Caco-2 (cell line): ENCODE measurements at regions not wholly inside any gene's neighbourhood (a gene's known extent, or its start where the extent isn't known, plus 50 kb on each side); places are given as distances from the start of the nearest gene placed in this dataset.
"Not testable (repeated sequence)": the region's sequence is repeated elsewhere in the genome, so short reads cannot be mapped to it uniquely, and the experiment has no call there.

Source experiments
- BruUV-seq: library from RNA; stranded (reverse); fragments of 400-500 nt; replicated peaks from 2 replicates; lab custom pipeline; 2021; lab: Mats Ljungman, UMichigan
- CTCF ChIA-PET: fragments of 300-600 bp; sonication (Branson Sonifier 250); formaldehyde crosslinking; loops from one replicate; lab custom pipeline; 2022; ENCODE audit warnings: antibody characterized with exemption; lab: Charles Lee
- POLR2A ChIA-PET: fragments of 300-600 bp; sonication (Branson Sonifier 250); formaldehyde crosslinking; loops from one replicate; lab custom pipeline; 2022; ENCODE audit warnings: antibody characterized with exemption; lab: Charles Lee
- DNase-seq, 2 experiments: peaks; one replicate each; pipeline versions ENCODE4 v3.0.0 to v3.0.0-alpha.2; 2020 to 2022
- H3K27me3 ChIP-seq: replicated peaks from 2 replicates; pipeline ENCODE4 v1.6.0; 2011; ENCODE audit warnings: low read length; ENCODE audit not compliant: control insufficient read depth, insufficient read depth
- H3K36me3 ChIP-seq: 2 replicates; pipeline ENCODE4 v1.5.1; 2011; ENCODE audit warnings: low read length; ENCODE audit not compliant: control insufficient read depth, insufficient read depth
- H3K4me1 ChIP-seq: fragments of 250-450 bp; sonication (Bioruptor Pico); 2 replicates; pipeline ENCODE4 v1.5.1; 2020; ENCODE audit warnings: mild to moderate bottlenecking
- H3K4me3 ChIP-seq: 2 replicates; pipeline ENCODE4 v1.5.1; 2011; ENCODE audit warnings: low read depth, mild to moderate bottlenecking, control low read depth, low read length
- H3K9me3 ChIP-seq: fragments of 250-450 bp; sonication (Bioruptor Pico); 2 replicates; pipeline ENCODE4 v1.5.1; 2020; ENCODE audit warnings: mild to moderate bottlenecking, moderate library complexity
- H3K27ac Mint-ChIP-seq: one replicate; pipeline ENCODE4 v1.8.0; 2022; ENCODE audit warnings: mixed read lengths; ENCODE audit not compliant: unreplicated experiment
- H3K27me3 Mint-ChIP-seq: one replicate; pipeline ENCODE4 v1.8.0; 2022; ENCODE audit warnings: mixed read lengths; ENCODE audit not compliant: insufficient read depth, unreplicated experiment
- H3K36me3 Mint-ChIP-seq: one replicate; pipeline ENCODE4 v1.8.0; 2022; ENCODE audit warnings: mild to moderate bottlenecking, mixed read lengths; ENCODE audit not compliant: insufficient read depth, unreplicated experiment
- H3K4me1 Mint-ChIP-seq: one replicate; pipeline ENCODE4 v1.8.0; 2022; ENCODE audit warnings: low read depth, mixed read lengths; ENCODE audit not compliant: unreplicated experiment
- H3K4me3 Mint-ChIP-seq: one replicate; pipeline ENCODE4 v1.8.0; 2022; ENCODE audit warnings: mild to moderate bottlenecking, moderate library complexity, mixed read lengths; ENCODE audit not compliant: unreplicated experiment
- H3K9me3 Mint-ChIP-seq: one replicate; pipeline ENCODE4 v1.8.0; 2022; ENCODE audit warnings: mixed read lengths; ENCODE audit not compliant: unreplicated experiment
- intact Hi-C: fragments of 100-400 bp; cut with micrococcal nuclease; formaldehyde crosslinking; loops from one replicate; pipeline ENCODE4 v1.10.0; 2022; ENCODE audit not compliant: unreplicated experiment
- TF ChIP-seq, protein P1 (sequence below), 2 experiments: fragments of 200-600 bp in 1 of 2; IDR thresholded peaks; 1 replicate in 1 of 2; 2 replicates in 1 of 2; pipeline versions ENCODE4 v1.5.1 to v1.8.0; 2011 to 2022; ENCODE audit warnings: antibody characterized with exemption in 1 of 2, control low read depth in 1 of 2, inconsistent platforms in 1 of 2, low read depth in 1 of 2, low read length in 1 of 2, mild to moderate bottlenecking in 1 of 2, moderate library complexity in 1 of 2; ENCODE audit not compliant: insufficient read depth in 1 of 2, severe bottlenecking in 1 of 2, unreplicated experiment in 1 of 2

DNA sequence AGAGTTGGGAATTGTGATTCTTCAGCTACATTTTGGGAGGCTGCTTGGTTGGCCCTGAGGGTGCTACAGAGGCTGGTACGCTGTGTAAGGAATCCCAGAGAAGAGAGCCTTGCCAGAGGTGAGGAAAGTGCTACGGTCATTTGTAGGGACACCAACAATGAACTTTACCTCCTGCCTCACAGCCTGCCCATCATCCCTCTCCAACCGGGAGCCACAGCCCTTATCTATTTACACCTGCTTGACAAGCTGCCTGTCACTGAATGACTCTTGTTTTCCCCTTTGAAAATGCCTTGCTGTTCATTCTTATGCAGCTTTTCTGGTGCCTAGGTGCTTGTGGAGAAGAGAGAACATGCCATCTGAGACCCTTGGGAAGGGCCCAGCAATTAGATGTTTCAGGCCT is 110.8 kb downstream of the PCSK1 start:
- no peaks in the 10 kb centered on the region for H3K4me1 ChIP-seq
- intact Hi-C loops = no loop called here
- Mint-ChIP-seq H3K9me3 (peaks cover 13% of the 10 kb centered on the region), H3K4me1 (no peaks in the 10 kb centered on the region), H3K27me3 (no peaks in the 10 kb centered on the region), H3K27ac (no peak overlapping the region), H3K4me3 (no peak overlapping the region), H3K36me3 (no peaks in the 10 kb centered on the region)
- no peaks in the 10 kb centered on the region for H3K27me3 ChIP-seq
- H3K36me3 ChIP-seq = no peaks in the 10 kb centered on the region
- BruUV-seq = no TSS peak
- DNase-seq = no peak
- POLR2A ChIA-PET = no interaction called here
- TF ChIP-seq, protein P1, sequence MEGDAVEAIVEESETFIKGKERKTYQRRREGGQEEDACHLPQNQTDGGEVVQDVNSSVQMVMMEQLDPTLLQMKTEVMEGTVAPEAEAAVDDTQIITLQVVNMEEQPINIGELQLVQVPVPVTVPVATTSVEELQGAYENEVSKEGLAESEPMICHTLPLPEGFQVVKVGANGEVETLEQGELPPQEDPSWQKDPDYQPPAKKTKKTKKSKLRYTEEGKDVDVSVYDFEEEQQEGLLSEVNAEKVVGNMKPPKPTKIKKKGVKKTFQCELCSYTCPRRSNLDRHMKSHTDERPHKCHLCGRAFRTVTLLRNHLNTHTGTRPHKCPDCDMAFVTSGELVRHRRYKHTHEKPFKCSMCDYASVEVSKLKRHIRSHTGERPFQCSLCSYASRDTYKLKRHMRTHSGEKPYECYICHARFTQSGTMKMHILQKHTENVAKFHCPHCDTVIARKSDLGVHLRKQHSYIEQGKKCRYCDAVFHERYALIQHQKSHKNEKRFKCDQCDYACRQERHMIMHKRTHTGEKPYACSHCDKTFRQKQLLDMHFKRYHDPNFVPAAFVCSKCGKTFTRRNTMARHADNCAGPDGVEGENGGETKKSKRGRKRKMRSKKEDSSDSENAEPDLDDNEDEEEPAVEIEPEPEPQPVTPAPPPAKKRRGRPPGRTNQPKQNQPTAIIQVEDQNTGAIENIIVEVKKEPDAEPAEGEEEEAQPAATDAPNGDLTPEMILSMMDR (IDR thresholded peaks at IDR 0.05; ENCODE audit: insufficient read depth in 1 of 2, low read depth in 1 of 2, low read length in 1 of 2, severe bottlenecking in 1 of 2, unreplicated experiment in 1 of 2) = no peak
- H3K4me3 ChIP-seq = no peak overlapping the region
- CTCF ChIA-PET = no interaction called here
- H3K9me3 ChIP-seq = no peaks in the 10 kb centered on the region

DNA sequence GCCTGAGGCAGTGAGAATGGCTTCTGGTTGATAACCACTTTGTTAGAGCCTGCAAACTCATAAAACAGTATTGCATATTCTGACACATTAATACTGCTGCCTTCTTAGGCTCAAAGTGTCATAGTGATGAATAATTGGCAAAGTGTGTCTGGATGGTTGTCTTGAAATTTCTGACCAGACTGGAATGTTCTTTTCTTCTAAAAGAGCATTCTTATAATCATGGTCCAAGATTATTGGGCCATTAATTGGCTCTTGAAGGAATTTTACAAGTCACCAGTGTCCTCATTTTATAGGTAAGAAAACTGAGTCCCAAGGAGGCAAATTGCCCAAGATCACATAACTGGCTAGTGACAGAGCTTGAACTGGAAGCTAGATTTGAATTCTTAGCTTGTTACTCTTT is 111.7 kb downstream of the PCSK1 start:
- H3K36me3 Mint-ChIP-seq = no peaks in the 10 kb centered on the region
- Histone ChIP-seq H3K9me3 (no peaks in the 10 kb centered on the region), H3K4me3 (no peak overlapping the region), H3K4me1 (no peaks in the 10 kb centered on the region), H3K36me3 (no peaks in the 10 kb centered on the region), H3K27me3 (no peaks in the 10 kb centered on the region)
- TF ChIP-seq, protein P1 (IDR thresholded peaks at IDR 0.05; ENCODE audit: insufficient read depth in 1 of 2, low read depth in 1 of 2, low read length in 1 of 2, severe bottlenecking in 1 of 2, unreplicated experiment in 1 of 2) = no peak
- H3K4me1 Mint-ChIP-seq = peaks cover 4% of the 10 kb centered on the region
- BruUV-seq = no TSS peak
- no peaks in the 10 kb centered on the region for H3K27me3 Mint-ChIP-seq
- no peak overlapping the region for H3K4me3 Mint-ChIP-seq
- intact Hi-C loops = no loop called here
- no peak for DNase-seq
- CTCF ChIA-PET = no interaction called here
- H3K9me3 Mint-ChIP-seq = peaks cover 8% of the 10 kb centered on the region
- no peak overlapping the region for H3K27ac Mint-ChIP-seq
- POLR2A ChIA-PET = no interaction called here

DNA sequence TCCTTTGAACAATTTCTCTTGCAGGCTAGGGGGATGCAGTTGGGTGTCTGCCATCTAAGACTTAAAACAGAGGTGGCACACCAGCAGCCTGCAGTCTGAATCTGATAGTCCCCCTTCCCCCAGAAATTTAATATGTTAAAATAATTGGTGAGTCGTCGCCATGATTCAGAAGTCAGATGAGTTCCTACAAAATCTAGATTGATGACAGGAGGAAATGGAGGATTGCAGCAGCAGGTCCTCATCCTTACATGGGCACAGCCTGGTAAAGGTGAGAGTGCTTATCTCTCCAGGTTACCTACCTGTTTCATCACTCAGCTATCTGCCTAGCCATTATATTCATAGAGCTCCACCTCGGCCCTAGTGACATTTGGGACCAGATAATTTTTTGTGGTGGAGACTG is 112.3 kb downstream of the PCSK1 start:
- Mint-ChIP-seq H3K27ac (no peak overlapping the region), H3K27me3 (no peaks in the 10 kb centered on the region), H3K36me3 (no peaks in the 10 kb centered on the region), H3K4me3 (no peak overlapping the region), H3K4me1 (peaks cover 7% of the 10 kb centered on the region), H3K9me3 (peaks cover 3% of the 10 kb centered on the region)
- ChIA-PET POLR2A (no interaction called here), CTCF (interaction anchor here (0.6 kb wide), 1 partner anchor 279 kb away, joined by 4 read pairs; no protein-coding TSS in a partner anchor)
- Histone ChIP-seq H3K36me3 (no peaks in the 10 kb centered on the region), H3K27me3 (no peaks in the 10 kb centered on the region), H3K9me3 (no peaks in the 10 kb centered on the region), H3K4me1 (no peaks in the 10 kb centered on the region), H3K4me3 (no peak overlapping the region)
- TF ChIP-seq, protein P1 (IDR thresholded peaks at IDR 0.05; ENCODE audit: insufficient read depth in 1 of 2, low read depth in 1 of 2, low read length in 1 of 2, severe bottlenecking in 1 of 2, unreplicated experiment in 1 of 2) = no peak
- no TSS peak for BruUV-seq
- intact Hi-C loops = no loop called here
- no peak for DNase-seq

DNA sequence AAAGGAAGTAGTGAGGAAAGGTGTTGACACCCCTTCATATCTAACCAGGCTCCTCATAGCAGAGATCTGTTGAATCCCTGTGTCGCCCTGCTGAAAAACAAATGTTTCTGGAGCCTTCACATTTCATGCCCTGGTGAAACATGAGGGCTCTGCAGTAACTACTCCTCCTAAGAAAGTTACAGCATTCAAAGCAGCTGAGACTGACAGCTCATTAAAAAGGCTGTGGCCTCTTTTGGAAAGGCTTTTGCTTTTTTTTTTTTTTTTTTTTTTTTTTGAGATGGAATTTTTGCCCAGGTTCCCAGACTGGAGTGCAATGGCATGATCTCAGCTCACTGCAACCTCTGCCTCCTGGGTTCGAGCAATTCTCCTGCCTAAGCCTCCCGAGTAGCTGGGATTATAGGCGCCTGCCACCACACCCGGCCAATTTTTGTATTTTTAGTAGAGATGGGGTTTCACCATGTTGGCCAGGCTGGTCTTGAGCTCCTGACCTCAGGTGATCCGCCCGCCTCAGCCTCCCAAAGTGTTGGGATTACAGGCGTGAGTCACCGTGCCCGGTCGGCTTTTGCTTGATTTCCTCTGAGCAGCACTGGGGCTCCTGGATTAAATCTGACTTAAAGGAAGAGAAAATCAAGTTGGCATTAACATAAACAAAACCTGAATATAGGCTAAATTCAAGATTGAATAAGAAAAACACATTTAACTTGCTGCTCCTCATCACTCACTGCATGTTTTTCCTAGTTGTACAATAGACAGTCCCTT is 112.9 kb downstream of the PCSK1 start:
- H3K27me3 Mint-ChIP-seq, intact Hi-C loops, BruUV-seq, H3K27me3 ChIP-seq, H3K9me3 ChIP-seq, DNase-seq, H3K9me3 Mint-ChIP-seq, H3K4me1 Mint-ChIP-seq, H3K36me3 ChIP-seq, H3K4me3 Mint-ChIP-seq, H3K36me3 Mint-ChIP-seq, H3K4me1 ChIP-seq, H3K27ac Mint-ChIP-seq, H3K4me3 ChIP-seq: not testable (repeated sequence)
- POLR2A ChIA-PET = interaction anchor here (0.6 kb wide), 1 partner anchor 223 kb away, joined by 4 read pairs; no protein-coding TSS in a partner anchor
- CTCF ChIA-PET = interaction anchor here (0.6 kb wide), 1 partner anchor 279 kb away, joined by 4 read pairs; no protein-coding TSS in a partner anchor
